ENCODE measurements at regions not wholly inside any gene's neighbourhood (a gene's known extent, or its start where the extent isn't known, plus 50 kb on each side); places are given as distances from the start of the nearest gene placed in this dataset.

DNA sequence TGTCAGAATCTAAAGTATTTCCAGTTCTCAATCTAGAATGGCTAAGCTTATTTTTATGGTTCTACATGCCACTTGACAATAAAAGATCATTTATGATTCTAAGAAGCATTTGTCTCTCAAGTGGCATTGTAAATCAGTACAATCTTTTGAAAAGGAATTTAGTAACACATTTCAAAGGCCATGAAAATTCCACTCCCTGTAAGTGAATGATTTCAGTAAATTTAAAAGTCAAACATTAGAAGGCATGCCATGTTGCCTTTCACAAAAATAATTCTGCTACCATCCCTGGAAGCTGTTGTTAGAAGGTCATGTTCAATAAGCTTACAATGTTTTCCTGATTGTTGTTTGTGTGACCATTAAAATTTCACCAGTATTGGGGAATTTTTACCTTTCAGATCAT, 142.9 kb downstream of the RPIA start:
- no peak for DNase-seq

GRCh38 chr2:88834866-88835265, 143.4 kb downstream of the RPIA start:
- DNase-seq = no peak

DNA sequence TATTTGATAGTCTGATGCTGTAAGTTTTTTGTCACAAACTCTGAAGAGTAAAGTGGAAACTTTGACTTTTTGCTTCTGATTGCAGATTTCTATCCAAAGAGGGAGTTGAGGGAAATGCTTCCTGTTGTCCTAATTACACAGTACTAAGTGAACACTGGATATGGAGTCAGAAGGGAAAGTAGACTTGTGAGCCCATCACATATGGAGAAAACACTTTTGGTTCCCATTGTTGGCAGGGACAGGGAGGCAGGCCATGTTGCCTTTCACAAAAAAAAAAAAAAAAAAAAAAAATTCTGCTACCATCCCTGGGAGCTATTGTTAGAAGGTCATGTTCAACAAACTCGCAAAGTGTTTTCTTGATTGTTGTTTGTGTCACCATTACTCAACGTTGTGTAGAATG, 144.3 kb downstream of the RPIA start:
- DNase-seq = no peak

GRCh38 chr2:88836351-88836750, 144.9 kb downstream of the RPIA start:
- DNase-seq = no peak

- DNase-seq = no peak
Measured at GRCh38 chr2:88837511-88838160, 146.2 kb downstream of the RPIA start.

GRCh38 chr2:88838165-88838635, 146.7 kb downstream of the RPIA start:
- DNase-seq = no peak

DNA sequence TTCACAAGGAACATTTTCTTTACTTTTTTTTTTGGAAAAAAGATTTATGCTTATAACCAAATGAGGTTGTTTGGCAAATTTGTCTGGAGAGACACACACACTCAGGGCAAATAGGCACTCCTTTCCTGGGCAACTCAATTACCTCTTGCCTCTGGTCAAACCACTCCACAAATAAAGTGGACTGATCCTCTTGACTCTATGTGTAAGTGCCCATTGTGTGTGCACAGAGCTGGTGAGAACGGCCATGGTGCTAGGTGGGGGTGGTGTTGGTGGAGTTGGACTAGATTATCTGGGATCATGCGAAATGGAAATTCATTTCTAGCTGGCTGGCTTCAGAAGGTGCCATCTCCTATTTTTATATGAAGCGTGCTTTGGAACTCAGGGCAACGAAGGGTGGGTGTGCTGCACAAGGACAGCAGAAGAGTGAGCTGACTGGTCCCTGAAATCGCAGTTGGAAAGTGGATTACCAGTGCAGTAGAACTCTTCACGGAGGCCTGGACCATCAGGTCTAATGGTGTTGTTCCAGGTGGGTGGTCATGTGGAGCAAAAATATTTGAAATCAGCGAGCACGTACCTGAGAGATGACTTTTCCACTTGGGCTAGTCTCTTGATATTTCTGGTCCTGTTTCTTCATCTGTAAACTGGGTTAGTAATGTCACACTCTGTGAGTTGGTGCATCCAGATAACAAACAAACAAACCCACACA, 149.9 kb downstream of the RPIA start:
- DNase-seq = no peak

GRCh38 chr2:88842656-88843460, 151.4 kb downstream of the RPIA start:
- DNase-seq = no peak

DNA sequence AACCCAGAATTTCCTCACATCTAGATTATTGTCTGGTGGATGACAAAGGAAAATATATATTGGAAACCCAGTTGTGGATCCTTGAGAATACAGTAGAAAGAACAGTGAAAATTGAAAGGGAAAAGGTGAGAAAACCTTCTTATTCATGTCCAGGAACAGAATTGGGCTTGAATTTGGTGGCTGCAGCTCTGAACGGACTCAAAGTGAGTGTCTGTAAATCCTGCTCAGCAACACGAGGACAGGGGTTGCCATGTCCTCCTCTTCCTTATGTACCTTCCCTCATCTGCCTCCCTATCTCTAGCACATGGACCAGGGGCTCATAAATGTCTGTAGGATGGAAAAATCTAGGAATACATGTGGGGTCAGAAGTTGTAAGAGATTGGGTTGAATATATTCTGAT, 152.2 kb downstream of the RPIA start:
- DNase-seq = no peak

DNA sequence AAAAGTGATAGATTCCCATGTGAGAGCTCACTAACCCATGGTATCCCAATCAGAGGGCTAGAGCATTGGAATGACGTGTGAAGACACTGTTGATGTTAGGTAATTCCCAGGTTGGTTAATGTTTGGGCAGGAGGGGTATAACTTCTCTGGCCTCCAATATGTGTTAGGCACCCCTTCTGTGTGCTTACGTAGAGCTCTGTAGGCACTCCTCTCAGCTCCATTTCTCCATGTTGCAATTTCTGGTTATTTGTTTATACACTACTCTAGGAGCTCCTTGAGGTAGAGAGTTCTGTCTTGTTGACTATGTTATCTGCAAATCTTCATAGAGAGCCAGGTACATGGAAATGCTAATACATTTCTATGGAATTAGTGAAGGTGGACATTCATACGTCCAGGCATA, 153.5 kb downstream of the RPIA start:
- DNase-seq = no peak

DNA sequence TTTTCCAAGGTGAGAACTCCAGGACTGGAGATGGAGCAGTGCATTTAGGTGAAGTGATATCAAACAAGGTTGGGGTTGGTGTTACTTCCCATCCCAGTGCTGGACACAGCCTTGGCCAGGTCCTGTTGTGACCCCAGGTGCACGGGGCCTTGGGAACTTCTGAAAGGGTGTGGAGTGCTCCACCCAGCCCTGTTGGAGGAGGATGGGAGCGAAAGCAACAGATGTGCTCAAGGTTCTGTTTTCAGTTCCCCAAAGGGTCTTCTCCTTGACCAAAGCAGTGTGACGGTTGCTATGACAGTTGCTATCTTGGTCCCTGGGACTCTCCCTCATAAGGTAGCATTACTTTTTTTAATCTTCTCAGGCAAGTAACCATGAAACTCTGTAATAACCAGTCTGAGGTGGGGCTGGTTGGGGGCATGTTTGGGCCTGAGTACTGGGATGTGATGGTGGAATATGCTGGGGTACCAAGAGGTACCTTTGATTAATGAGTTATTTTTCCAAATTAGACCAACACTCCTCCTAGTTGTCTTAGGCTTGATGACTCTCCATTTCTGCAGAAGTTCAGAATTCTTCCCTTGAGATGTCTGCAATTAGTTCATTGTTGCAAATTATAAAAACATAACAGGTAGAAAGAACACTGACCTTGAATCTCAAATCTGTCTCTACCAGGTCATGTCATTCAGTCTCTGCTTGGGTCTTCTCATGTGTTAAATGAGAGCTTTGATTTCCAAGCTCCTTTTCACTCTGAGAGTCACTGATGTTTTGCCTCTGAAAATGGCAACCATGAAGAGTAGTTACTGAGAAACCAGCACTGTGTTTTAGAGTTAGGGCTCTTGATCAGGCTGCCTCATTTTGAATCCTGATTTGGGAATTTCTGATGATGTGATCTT, 154.5 kb downstream of the RPIA start:
- no peak for DNase-seq

DNA sequence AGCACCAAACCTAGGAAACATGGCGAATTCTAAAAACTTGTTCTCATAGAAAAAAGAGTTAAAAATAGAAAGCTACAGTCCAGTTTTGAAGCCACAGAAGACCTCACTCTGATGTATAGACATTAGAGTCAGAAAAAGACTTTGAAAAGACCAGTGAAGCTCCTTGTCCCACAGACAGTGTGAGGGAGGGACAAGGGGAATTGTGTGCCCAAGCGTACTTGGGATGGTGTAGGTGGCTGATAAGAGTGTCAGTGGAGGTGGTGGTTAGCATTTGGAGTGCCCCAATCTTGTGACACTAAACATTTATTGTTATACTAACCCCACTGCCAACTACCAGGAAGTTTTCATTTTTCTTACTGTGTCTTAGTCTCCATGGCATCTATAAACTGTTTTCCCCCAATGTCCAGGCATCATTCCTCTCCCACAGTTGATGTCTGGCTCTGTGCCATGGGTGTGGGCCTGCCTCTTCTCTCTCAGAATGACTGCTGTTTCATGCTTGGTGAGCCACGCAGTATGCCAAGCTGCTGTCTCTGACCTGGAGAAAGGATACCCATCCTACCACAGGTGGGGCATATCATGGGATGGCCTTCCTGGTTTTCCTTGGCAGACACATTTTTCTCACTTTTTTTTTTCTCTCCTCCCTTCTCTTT, 161.4 kb downstream of the RPIA start:
- no peak for DNase-seq

- DNase-seq = no peak
Measured at GRCh38 chr2:88853403-88853790, 161.9 kb downstream of the RPIA start.

DNA sequence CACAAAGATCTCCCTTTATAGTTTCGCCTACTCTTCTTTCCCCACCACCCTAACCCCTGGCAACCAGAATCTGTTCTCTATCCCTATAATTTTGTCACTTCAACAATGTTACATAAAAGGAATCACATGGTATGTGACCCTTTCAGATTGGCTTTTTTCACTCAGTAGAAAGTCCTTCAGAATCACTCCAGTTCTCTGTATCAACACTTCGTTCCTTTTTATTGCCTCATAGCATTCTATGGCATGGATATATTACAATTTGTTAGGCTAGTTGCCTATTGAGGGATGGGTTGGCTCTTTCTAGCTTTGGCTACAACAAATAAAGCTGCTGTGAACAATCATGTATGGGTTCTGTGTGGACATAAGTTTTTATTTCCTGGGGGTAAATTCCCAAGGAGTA, 163.1 kb downstream of the RPIA start:
- no peak for DNase-seq

DNA sequence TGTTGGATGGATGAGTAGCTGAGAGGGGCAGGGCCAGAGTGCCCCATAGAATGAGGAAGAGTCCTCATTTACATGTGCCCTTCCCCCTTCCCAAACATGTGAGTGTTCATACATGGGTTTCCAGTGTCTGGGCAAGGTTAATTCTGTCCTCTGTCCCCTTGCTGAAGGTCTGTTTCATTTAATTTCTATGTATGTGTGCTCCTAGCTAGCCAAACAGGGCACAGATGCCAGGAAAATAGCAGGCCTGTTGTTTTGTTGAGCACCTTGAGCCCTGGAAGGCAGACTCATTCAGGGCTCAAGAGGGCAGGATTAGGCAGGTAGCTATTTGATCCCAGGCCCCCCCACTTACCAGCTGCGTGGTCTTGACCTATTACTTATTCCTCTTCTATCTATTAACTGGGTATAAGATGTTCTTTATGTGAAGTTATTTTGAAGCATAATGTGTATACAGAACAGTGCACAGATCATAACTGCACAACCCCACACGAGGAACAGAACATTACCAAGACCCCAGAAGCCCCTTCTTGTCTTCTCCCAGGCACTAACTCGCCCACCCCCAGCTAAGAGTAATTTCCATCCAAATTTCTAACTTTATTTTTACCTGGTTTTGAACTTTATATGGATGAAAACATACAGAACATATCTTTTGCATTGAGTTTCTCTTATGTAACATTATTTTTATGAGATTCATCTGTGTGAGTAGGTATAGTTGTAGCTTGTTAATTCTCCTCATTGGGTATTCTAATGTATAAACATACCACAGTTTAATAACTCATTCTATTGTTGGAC, 164.3 kb downstream of the RPIA start:
- no peak for DNase-seq

- DNase-seq = no peak
Measured at GRCh38 chr2:88856409-88857135, 165.1 kb downstream of the RPIA start.

DNA sequence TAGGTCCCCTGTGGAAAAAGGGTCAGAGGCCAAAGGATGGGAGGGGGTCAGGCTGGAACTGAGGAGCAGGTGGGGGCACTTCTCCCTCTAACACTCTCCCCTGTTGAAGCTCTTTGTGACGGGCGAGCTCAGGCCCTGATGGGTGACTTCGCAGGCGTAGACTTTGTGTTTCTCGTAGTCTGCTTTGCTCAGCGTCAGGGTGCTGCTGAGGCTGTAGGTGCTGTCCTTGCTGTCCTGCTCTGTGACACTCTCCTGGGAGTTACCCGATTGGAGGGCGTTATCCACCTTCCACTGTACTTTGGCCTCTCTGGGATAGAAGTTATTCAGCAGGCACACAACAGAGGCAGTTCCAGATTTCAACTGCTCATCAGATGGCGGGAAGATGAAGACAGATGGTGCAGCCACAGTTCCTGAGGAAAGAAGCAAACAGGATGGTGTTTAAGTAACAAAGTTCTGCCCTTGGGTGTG, 165.8 kb downstream of the RPIA start:
- no peak for DNase-seq

GRCh38 chr2:88857951-88858411, 166.5 kb downstream of the RPIA start:
- DNase-seq = no peak

GRCh38 chr2:88859461-88859860, 168.0 kb downstream of the RPIA start:
- no peak for DNase-seq

GRCh38 chr2:88860421-88861075, 169.1 kb downstream of the RPIA start:
- no peak for DNase-seq

All from activated CD4-positive, alpha-beta T cell treated with anti-CD3 and anti-CD28 coated beads for 48 hours (primary cell).